Gastrocnemius medialis (tissue), 4 donors: ENCODE measurements at regions not wholly inside any gene's neighbourhood (a gene's known extent, or its start where the extent isn't known, plus 50 kb on each side); places are given as distances from the start of the nearest gene placed in this dataset.

Experiments
- ATAC-seq, 2 donors: fragments of 150-250 bp; one replicate each; pipeline ENCODE4 v1.9.1; 2016
- DNase-seq, 2 donors: peaks; one replicate each; pipeline ENCODE4 v3.0.0-alpha.2; 2019
- H3K27ac ChIP-seq, 4 donors: fragments of 200-600 bp; sonication (generic); 1 replicate in 1 of 4; 2 replicates in 3 of 4; pipeline ENCODE4 v1.5.1; 2016 to 2018; ENCODE audit warnings: mild to moderate bottlenecking in 2 of 4, moderate library complexity in 1 of 4
- H3K27me3 ChIP-seq, 3 donors: fragments of 200-600 bp; sonication (generic) in 2 of 3; 1 replicate in 1 of 3; 2 replicates in 2 of 3; pipeline versions ENCODE4 v1.5.1 to v1.6.0; 2016 to 2019; ENCODE audit warnings: mild to moderate bottlenecking in 1 of 3, moderate library complexity in 1 of 3
- H3K36me3 ChIP-seq, 2 donors: fragments of 200-600 bp; sonication (generic) in 1 of 2; one replicate each; pipeline ENCODE4 v1.5.1; 2017 to 2018
- H3K4me1 ChIP-seq, 2 donors: fragments of 200-600 bp; sonication (generic) in 1 of 2; one replicate each; pipeline ENCODE4 v1.5.1; 2016 to 2017; ENCODE audit warnings: mild to moderate bottlenecking in 2 of 2
- H3K4me3 ChIP-seq, 4 donors: fragments of 200-600 bp; sonication (generic) in 3 of 4; 1 replicate in 1 of 4; 2 replicates in 3 of 4; pipeline ENCODE4 v1.5.1; 2016 to 2019; ENCODE audit warnings: mild to moderate bottlenecking in 2 of 4
- H3K9me3 ChIP-seq, 3 donors: fragments of 200-600 bp; sonication (generic) in 2 of 3; 1 replicate in 1 of 3; 2 replicates in 2 of 3; pipeline ENCODE4 v1.5.1; 2016 to 2019
- POLR2A ChIP-seq, 2 donors: fragments of 450-650 bp; IDR thresholded peaks; one replicate each; pipeline ENCODE4 v1.6.1; 2017; ENCODE audit warnings: antibody characterized with exemption in 2 of 2, mild to moderate bottlenecking in 2 of 2, moderate library complexity in 2 of 2
- in situ Hi-C, 4 donors: fragments of 200-750 bp; cut with MboI; loops; one replicate each; pipeline versions ENCODE4 v1.15.0 to v1.8.0; 2017; ENCODE audit warnings: low sequenced_read_pairs in 4 of 4
- intact Hi-C: fragments of 100-400 bp; cut with DNase I; formaldehyde crosslinking; loops from one replicate; pipeline ENCODE4 v1.15.1; 2023; ENCODE audit warnings: low total_unique reads
- TF ChIP-seq, protein P1 (sequence below), 5 experiments: fragments of 450-650 bp in 3 of 5; fragments of 200-600 bp in 2 of 5; sonication (generic) in 2 of 5; IDR thresholded peaks in 4 of 5; conservative IDR thresholded peaks in 1 of 5; 1 replicate in 4 of 5; 2 replicates in 1 of 5; pipeline ENCODE4 v1.5.1; 2016 to 2019; ENCODE audit warnings: antibody characterized with exemption in 5 of 5, mild to moderate bottlenecking in 3 of 5, moderate library complexity in 3 of 5

DNA sequence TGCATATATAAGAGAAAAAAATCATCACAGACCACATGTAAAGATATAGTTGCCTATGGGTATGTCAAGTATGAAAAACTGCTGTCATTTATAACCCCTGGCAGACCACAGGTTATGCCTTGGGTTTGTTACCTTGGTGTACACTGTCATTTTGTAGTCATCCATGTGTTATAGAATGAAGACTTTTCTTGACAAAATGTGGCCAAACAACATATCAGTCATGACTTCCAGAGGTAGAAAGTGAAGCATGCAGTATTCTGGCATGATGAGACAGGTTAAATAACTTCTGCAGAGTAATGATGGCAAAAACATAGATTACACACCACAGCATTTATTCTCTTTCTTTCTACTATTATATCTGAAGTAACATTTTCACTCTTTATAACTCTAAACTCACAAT lies 74.9 kb upstream of the NEUROD1 start:
- in situ Hi-C loops: loop anchor here in 2 of 4 donors (10.0 to 25.0 kb wide), 2 partner anchors 207 to 320 kb away; no protein-coding TSS in a partner anchor
- intact Hi-C loops: no loop called here
- no peak overlapping the region for H3K27ac ChIP-seq
- TF ChIP-seq, protein P1, sequence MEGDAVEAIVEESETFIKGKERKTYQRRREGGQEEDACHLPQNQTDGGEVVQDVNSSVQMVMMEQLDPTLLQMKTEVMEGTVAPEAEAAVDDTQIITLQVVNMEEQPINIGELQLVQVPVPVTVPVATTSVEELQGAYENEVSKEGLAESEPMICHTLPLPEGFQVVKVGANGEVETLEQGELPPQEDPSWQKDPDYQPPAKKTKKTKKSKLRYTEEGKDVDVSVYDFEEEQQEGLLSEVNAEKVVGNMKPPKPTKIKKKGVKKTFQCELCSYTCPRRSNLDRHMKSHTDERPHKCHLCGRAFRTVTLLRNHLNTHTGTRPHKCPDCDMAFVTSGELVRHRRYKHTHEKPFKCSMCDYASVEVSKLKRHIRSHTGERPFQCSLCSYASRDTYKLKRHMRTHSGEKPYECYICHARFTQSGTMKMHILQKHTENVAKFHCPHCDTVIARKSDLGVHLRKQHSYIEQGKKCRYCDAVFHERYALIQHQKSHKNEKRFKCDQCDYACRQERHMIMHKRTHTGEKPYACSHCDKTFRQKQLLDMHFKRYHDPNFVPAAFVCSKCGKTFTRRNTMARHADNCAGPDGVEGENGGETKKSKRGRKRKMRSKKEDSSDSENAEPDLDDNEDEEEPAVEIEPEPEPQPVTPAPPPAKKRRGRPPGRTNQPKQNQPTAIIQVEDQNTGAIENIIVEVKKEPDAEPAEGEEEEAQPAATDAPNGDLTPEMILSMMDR (IDR thresholded peaks at IDR 0.05 in 4 of 5, conservative IDR thresholded peaks at IDR 0.05 in 1 of 5): no peak
- no peak for TF ChIP-seq POLR2A (IDR thresholded peaks at IDR 0.05)
- DNase-seq (no peak), ATAC-seq (no peak)
- no peak overlapping the region for H3K4me3 ChIP-seq
- H3K9me3 ChIP-seq: no peaks in the 10 kb centered on the region
- no peaks in the 10 kb centered on the region for H3K4me1 ChIP-seq
- no peaks in the 10 kb centered on the region for H3K27me3 ChIP-seq
- no peaks in the 10 kb centered on the region for H3K36me3 ChIP-seq

DNA sequence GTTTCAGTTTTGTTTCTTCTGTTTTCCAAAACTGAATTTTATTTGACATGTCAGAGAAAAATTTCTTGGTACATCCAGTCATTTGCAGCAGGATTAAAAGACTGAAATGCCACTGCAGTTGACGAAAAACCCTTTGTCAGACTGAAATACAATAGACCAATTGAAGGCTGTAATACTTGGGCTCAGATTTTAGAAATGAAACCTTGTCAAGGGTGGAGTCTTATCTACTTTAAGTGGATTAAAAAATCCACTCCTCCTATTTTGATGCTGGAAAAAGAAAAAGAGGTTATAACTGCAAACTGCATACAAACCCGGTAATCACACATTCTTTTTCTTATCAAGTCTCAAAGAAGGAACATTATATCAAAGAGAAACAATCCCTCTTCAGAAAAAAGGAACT lies 80.2 kb upstream of the NEUROD1 start:
- H3K36me3 ChIP-seq: no peaks in the 10 kb centered on the region
- in situ Hi-C loops: loop anchor here in 1 of 4 donors (25.0 kb wide), 1 partner anchor 202 kb away; no protein-coding TSS in a partner anchor
- TF ChIP-seq POLR2A (IDR thresholded peaks at IDR 0.05): no peak
- TF ChIP-seq, protein P1 (IDR thresholded peaks at IDR 0.05 in 4 of 5, conservative IDR thresholded peaks at IDR 0.05 in 1 of 5): no peak
- no peak overlapping the region for H3K27ac ChIP-seq
- H3K4me1 ChIP-seq: no peaks in the 10 kb centered on the region
- DNase-seq (no peak), ATAC-seq (no peak)
- H3K9me3 ChIP-seq: no peaks in the 10 kb centered on the region
- intact Hi-C loops: no loop called here
- no peaks in the 10 kb centered on the region for H3K27me3 ChIP-seq
- H3K4me3 ChIP-seq: no peak overlapping the region

GRCh38 chr2:181761175-181761574 lies 80.9 kb upstream of the NEUROD1 start:
- Histone ChIP-seq H3K27me3 (no peaks in the 10 kb centered on the region), H3K27ac (no peak overlapping the region), H3K36me3 (no peaks in the 10 kb centered on the region), H3K4me3 (no peak overlapping the region), H3K4me1 (no peaks in the 10 kb centered on the region), H3K9me3 (no peaks in the 10 kb centered on the region)
- in situ Hi-C loops (loop anchor here in 1 of 4 donors (25.0 kb wide), 1 partner anchor 201 kb away; no protein-coding TSS in a partner anchor), intact Hi-C loops (no loop called here)
- no peak for TF ChIP-seq POLR2A (IDR thresholded peaks at IDR 0.05)
- TF ChIP-seq, protein P1 (IDR thresholded peaks at IDR 0.05 in 4 of 5, conservative IDR thresholded peaks at IDR 0.05 in 1 of 5): no peak
- ATAC-seq (no peak), DNase-seq (no peak)

- TF ChIP-seq, protein P1 (IDR thresholded peaks at IDR 0.05 in 4 of 5, conservative IDR thresholded peaks at IDR 0.05 in 1 of 5): no peak
- TF ChIP-seq POLR2A (IDR thresholded peaks at IDR 0.05): no peak
- H3K27ac ChIP-seq: no peak overlapping the region
- ATAC-seq (no peak), DNase-seq (no peak)
- no peaks in the 10 kb centered on the region for H3K27me3 ChIP-seq
- no peaks in the 10 kb centered on the region for H3K4me1 ChIP-seq
- H3K36me3 ChIP-seq: no peaks in the 10 kb centered on the region
- in situ Hi-C loops: loop anchor here in 1 of 4 donors (25.0 kb wide), 1 partner anchor 200 kb away; no protein-coding TSS in a partner anchor
- no peak overlapping the region for H3K4me3 ChIP-seq
- H3K9me3 ChIP-seq: no peaks in the 10 kb centered on the region
- intact Hi-C loops: no loop called here
Measured at GRCh38 chr2:181762000-181762399, 81.7 kb upstream of the NEUROD1 start.

- TF ChIP-seq, protein P1 (IDR thresholded peaks at IDR 0.05 in 4 of 5, conservative IDR thresholded peaks at IDR 0.05 in 1 of 5): no peak
- no peak for TF ChIP-seq POLR2A (IDR thresholded peaks at IDR 0.05)
- Histone ChIP-seq H3K27ac (no peak overlapping the region), H3K27me3 (no peaks in the 10 kb centered on the region), H3K4me1 (no peaks in the 10 kb centered on the region), H3K36me3 (no peaks in the 10 kb centered on the region), H3K9me3 (no peaks in the 10 kb centered on the region), H3K4me3 (no peak overlapping the region)
- DNase-seq (no peak), ATAC-seq (no peak)
- intact Hi-C loops: no loop called here
- in situ Hi-C loops: loop anchor here in 1 of 4 donors (25.0 kb wide), 1 partner anchor 199 kb away; no protein-coding TSS in a partner anchor
Measured at GRCh38 chr2:181762848-181763247, 82.5 kb upstream of the NEUROD1 start.
